H1 (cell line): ENCODE measurements at regions not wholly inside any gene's neighbourhood (a gene's known extent, or its start where the extent isn't known, plus 50 kb on each side); places are given as distances from the start of the nearest gene placed in this dataset.

Experiments used
- CTCF ChIA-PET: fragments of 300-600 bp; sonication (Branson Sonifier 250); formaldehyde crosslinking; loops from one replicate; lab custom pipeline; 2021; ENCODE audit not compliant: partially characterized antibody; lab: Charles Lee
- POLR2A ChIA-PET: fragments of 300-600 bp; sonication (Branson Sonifier 250); formaldehyde crosslinking; loops from one replicate; lab custom pipeline; 2021; ENCODE audit warnings: inconsistent platforms; ENCODE audit not compliant: partially characterized antibody; lab: Charles Lee
- DNase-seq, 2 experiments: peaks; one replicate each; pipeline versions ENCODE4 v3.0.0 to v3.0.0-alpha.2; 2010 to 2022; ENCODE audit warnings: low spot score in 2 of 2, low read depth in 1 of 2, mixed read lengths in 1 of 2
- FAIRE-seq: peaks from 2 replicates; lab custom pipeline; 2011; peaks lifted over from hg19 to GRCh38; lab: Jason Lieb, UNC
- H2AFZ ChIP-seq: 2 replicates; pipeline ENCODE4 v1.8.1; 2012; ENCODE audit warnings: low read length, inconsistent platforms
- H2AK5ac ChIP-seq: 2 replicates; pipeline ENCODE4 v1.6.1; 2013; ENCODE audit warnings: low read depth, low read length
- H2BK120ac ChIP-seq: replicated peaks from 2 replicates; pipeline ENCODE3; 2013; ENCODE audit warnings: low read depth, low read length, inconsistent platforms
- H2BK12ac ChIP-seq: 2 replicates; pipeline ENCODE4 v1.6.1; 2013; ENCODE audit warnings: low read depth, low read length
- H2BK15ac ChIP-seq: 2 replicates; pipeline ENCODE4 v1.6.1; 2013; ENCODE audit warnings: low read length
- H2BK20ac ChIP-seq: 2 replicates; pipeline ENCODE4 v1.6.1; 2013; ENCODE audit warnings: low read length
- H2BK5ac ChIP-seq: 2 replicates; pipeline ENCODE4 v1.6.1; 2013; ENCODE audit warnings: low read depth, low read length
- H3K14ac ChIP-seq: 2 replicates; pipeline ENCODE4 v1.6.1; 2013; ENCODE audit warnings: inconsistent platforms; ENCODE audit not compliant: insufficient read length
- H3K18ac ChIP-seq: 2 replicates; pipeline ENCODE4 v1.6.1; 2013; ENCODE audit warnings: low read length; ENCODE audit errors: extremely low read depth
- H3K23ac ChIP-seq: 2 replicates; pipeline ENCODE4 v1.6.1; 2013; ENCODE audit warnings: inconsistent platforms; ENCODE audit not compliant: insufficient read length
- H3K23me2 ChIP-seq: 2 replicates; pipeline ENCODE4 v1.6.1; 2013; ENCODE audit warnings: low read depth, low read length
- H3K27ac ChIP-seq: 2 replicates; pipeline ENCODE4 v1.6.1; 2011; ENCODE audit warnings: low read depth, low read length, inconsistent platforms
- H3K27me3 ChIP-seq, 4 experiments: replicated peaks in 1 of 4; 1 replicate in 1 of 4; 2 replicates in 3 of 4; pipeline versions ENCODE4 v1.6.1 to v1.8.1; 2011 to 2013; ENCODE audit warnings: low read length in 3 of 4, mild to moderate bottlenecking in 3 of 4, inconsistent platforms in 2 of 4, mixed read lengths in 2 of 4, moderate library complexity in 1 of 4; ENCODE audit not compliant: control insufficient read depth in 3 of 4, insufficient read depth in 3 of 4; ENCODE audit errors: extremely low read depth in 1 of 4
- H3K36me3 ChIP-seq, 4 experiments: 2 replicates each; pipeline versions ENCODE4 v1.6.1 to v1.8.1; 2011 to 2013; ENCODE audit warnings: mild to moderate bottlenecking in 4 of 4, low read length in 3 of 4, moderate library complexity in 2 of 4, control low read depth in 1 of 4, inconsistent platforms in 1 of 4; ENCODE audit not compliant: insufficient read depth in 4 of 4, control insufficient read depth in 2 of 4
- H3K4ac ChIP-seq: replicated peaks from 2 replicates; pipeline ENCODE3; 2013; ENCODE audit warnings: low read length, low read depth, mixed read lengths, inconsistent platforms; ENCODE audit not compliant: insufficient read length
- H3K4me1 ChIP-seq, 4 experiments: replicated peaks in 1 of 4; 1 replicate in 1 of 4; 2 replicates in 3 of 4; pipeline versions ENCODE4 v1.6.1 to v1.8.1; 2011 to 2013; ENCODE audit warnings: low read length in 3 of 4, inconsistent platforms in 2 of 4, mixed read lengths in 1 of 4; ENCODE audit not compliant: insufficient read depth in 4 of 4, control insufficient read depth in 3 of 4
- H3K4me2 ChIP-seq, 2 experiments: 2 replicates each; pipeline versions ENCODE4 v1.6.1 to v1.8.1; 2011 to 2013; ENCODE audit warnings: low read depth in 2 of 2, low read length in 2 of 2, control low read depth in 1 of 2, inconsistent platforms in 1 of 2, mild to moderate bottlenecking in 1 of 2; ENCODE audit not compliant: insufficient read depth in 1 of 2
- H3K4me3 ChIP-seq, 4 experiments: fragments of 200-600, 300-600 bp in 1 of 4; sonication (generic), shearing (Covaris generic), sonication (Bioruptor Twin) in 1 of 4; 2 replicates each; pipeline versions ENCODE4 v1.5.1 to v1.8.1; 2011 to 2016; ENCODE audit warnings: low read length in 4 of 4, low read depth in 3 of 4, control low read depth in 2 of 4, inconsistent platforms in 2 of 4, mild to moderate bottlenecking in 2 of 4, mixed read lengths in 1 of 4, moderate library complexity in 1 of 4; ENCODE audit not compliant: insufficient read depth in 2 of 4; ENCODE audit errors: extremely low read depth in 1 of 4
- H3K56ac ChIP-seq: replicated peaks from 2 replicates; pipeline ENCODE3; 2013; ENCODE audit warnings: low read depth, mild to moderate bottlenecking, mixed read lengths, low read length, inconsistent platforms; ENCODE audit not compliant: insufficient read length
- H3K79me1 ChIP-seq: 2 replicates; pipeline ENCODE4 v1.6.1; 2013; ENCODE audit warnings: low read depth, low read length, control low read depth
- H3K79me2 ChIP-seq, 2 experiments: 2 replicates each; pipeline versions ENCODE4 v1.6.1 to v1.8.1; 2012 to 2013; ENCODE audit warnings: low read length in 2 of 2, mild to moderate bottlenecking in 2 of 2, inconsistent platforms in 1 of 2; ENCODE audit not compliant: insufficient read depth in 2 of 2, control insufficient read depth in 1 of 2
- H3K9ac ChIP-seq, 4 experiments: replicated peaks in 1 of 4; 1 replicate in 1 of 4; 2 replicates in 3 of 4; pipeline versions ENCODE4 v1.6.1 to v1.8.1; 2011 to 2013; ENCODE audit warnings: low read depth in 3 of 4, low read length in 3 of 4, control low read depth in 2 of 4, mild to moderate bottlenecking in 2 of 4, moderate library complexity in 2 of 4, inconsistent platforms in 1 of 4; ENCODE audit errors: extremely low read depth in 1 of 4
- H3K9me3 ChIP-seq, 2 experiments: 2 replicates each; pipeline versions ENCODE4 v1.6.1 to v1.8.1; 2012 to 2013; ENCODE audit warnings: mild to moderate bottlenecking in 2 of 2, moderate library complexity in 2 of 2, control low read depth in 1 of 2, inconsistent platforms in 1 of 2, low read depth in 1 of 2, low read length in 1 of 2, mixed read lengths in 1 of 2; ENCODE audit not compliant: insufficient read depth in 2 of 2
- H4K20me1 ChIP-seq, 2 experiments: replicated peaks in 1 of 2; 2 replicates each; pipeline versions ENCODE3 to v1.8.1; 2011 to 2013; ENCODE audit warnings: inconsistent platforms in 2 of 2, low read length in 2 of 2, mild to moderate bottlenecking in 1 of 2; ENCODE audit not compliant: insufficient read depth in 2 of 2, control insufficient read depth in 1 of 2
- H4K5ac ChIP-seq: 2 replicates; pipeline ENCODE4 v1.6.1; 2013; ENCODE audit warnings: low read length, low read depth, mixed read lengths, inconsistent platforms; ENCODE audit not compliant: insufficient read length
- H4K8ac ChIP-seq: 2 replicates; pipeline ENCODE4 v1.8.0; 2013; ENCODE audit warnings: mild to moderate bottlenecking, moderate library complexity, low read length, inconsistent platforms; ENCODE audit not compliant: insufficient read depth; ENCODE audit errors: extremely low read depth
- H4K91ac ChIP-seq: replicated peaks from 2 replicates; pipeline ENCODE3; 2013; ENCODE audit warnings: low read length, mixed read lengths, inconsistent platforms; ENCODE audit not compliant: insufficient read length
- ASH2L ChIP-seq: fragments of 200-600, 300-600 bp; sonication (generic); IDR thresholded peaks from one replicate; pipeline ENCODE4 v1.7.1; 2017; ENCODE audit warnings: low read length
- BACH1 ChIP-seq: IDR thresholded peaks from 2 replicates; pipeline ENCODE4 v1.6.1; 2012; ENCODE audit warnings: low read length, improper control_type of control experiment
- E2F6 ChIP-seq: IDR thresholded peaks from 2 replicates; pipeline ENCODE4 v1.6.1; 2012; ENCODE audit warnings: inconsistent platforms
- MAFK ChIP-seq: IDR thresholded peaks from 2 replicates; pipeline ENCODE4 v1.6.1; 2012; ENCODE audit warnings: low read depth, mild to moderate bottlenecking, improper control_type of control experiment, low read length
- POLR2AphosphoS5 ChIP-seq: IDR thresholded peaks from 2 replicates; pipeline ENCODE4 v1.6.1; 2011; ENCODE audit warnings: low read depth, low read length
- SP1 ChIP-seq: IDR thresholded peaks from 2 replicates; pipeline ENCODE4 v1.6.1; 2011; ENCODE audit warnings: low read depth, low read length
- TAF7 ChIP-seq: optimal IDR thresholded peaks from 2 replicates; pipeline ENCODE3; 2011; ENCODE audit warnings: low read depth, mild to moderate bottlenecking, inconsistent platforms, low read length, moderate library complexity, borderline replicate concordance
- TCF12 ChIP-seq: IDR thresholded peaks from 2 replicates; pipeline ENCODE4 v1.6.1; 2011; ENCODE audit warnings: low read depth, mild to moderate bottlenecking, low read length
- YY1 ChIP-seq: IDR thresholded peaks from 2 replicates; pipeline ENCODE4 v1.6.1; 2011; ENCODE audit warnings: low read depth, mild to moderate bottlenecking, low read length
- WGBS, 2 experiments: shearing (Covaris generic) in 1 of 2; methylation state at CpG; one replicate each; pipeline versions ENCODE4 v1.1.6 to v1.1.7; 2013 to 2015; ENCODE audit warnings: low lambda C conversion rate in 2 of 2, mixed read lengths in 2 of 2, inconsistent platforms in 1 of 2, low coverage in 1 of 2, missing lambda C conversion rate in 1 of 2; ENCODE audit not compliant: insufficient replicate concordance in 2 of 2, insufficient coverage in 1 of 2, insufficient read length in 1 of 2; ENCODE audit errors: extremely low coverage in 1 of 2, missing lambda C conversion rate in 1 of 2; 5-methylcytosine and 5-hydroxymethylcytosine counted together

GRCh38 chr15:26102365-26102764 lies 239.2 kb upstream of the ATP10A start:
- Histone ChIP-seq H4K91ac (peak overlapping the region; percentile 37), H3K9me3 (peaks cover 5 to 7% of the 10 kb centered on the region in 2 experiments; a peak in 3 of 4 replicates), H3K27ac (peak overlapping the region; percentile 5; the same call in 1 of the 2 replicates), H3K4me1 (peaks cover 4 to 12% (median 10%) of the 10 kb centered on the region in 4 experiments), H3K23ac (no peak overlapping the region), H3K27me3 (peaks cover 0 to 1% (median 0%) of the 10 kb centered on the region in 4 experiments; a peak in 1 of 7 replicates), H4K5ac (peak overlapping the region; percentile 32), H3K36me3 (no peaks in the 10 kb centered on the region), H2BK5ac (peak overlapping the region; percentile 72; the same call in 1 of the 2 replicates), H2AFZ (no peak overlapping the region), H2BK12ac (peak overlapping the region; percentile 45; the same call in 1 of the 2 replicates), H3K4me2 (peak overlapping the region; percentile 10 to 17; a peak in 2 of 4 replicates), H3K23me2 (no peaks in the 10 kb centered on the region), H3K18ac (no peak overlapping the region; the same call in 1 of the 2 replicates), H4K20me1 (no peaks in the 10 kb centered on the region), H3K9ac (peak overlapping the region in 1 of 4 experiments; percentile 26; a peak in 1 of 7 replicates), H2AK5ac (no peak overlapping the region; the same call in 1 of the 2 replicates), H3K4me3 (no peak overlapping the region), H2BK15ac (no peak overlapping the region), H2BK120ac (peak overlapping the region; percentile 82), H4K8ac (no peak overlapping the region), H3K4ac (no peak overlapping the region), H3K14ac (no peak overlapping the region), H3K56ac (no peak overlapping the region), H3K79me2 (no peaks in the 10 kb centered on the region), H2BK20ac (peak overlapping the region; percentile 29), H3K79me1 (no peaks in the 10 kb centered on the region)
- CTCF ChIA-PET, result interaction anchor here (1.9 kb wide), 1 partner anchor 8 kb away, joined by 6 read pairs; no protein-coding TSS in a partner anchor
- WGBS, 2 experiments, result 54% methylated on average over 4 of the region's 4 CpGs; no CpG with 5 or more reads in 1 of the 2 experiments
- TF ChIP-seq TCF12, result no peak
- no peak for TF ChIP-seq POLR2AphosphoS5
- TF ChIP-seq MAFK, result peak; percentile 98
- 0 out of 2 replicates have a peak, but pooled peaks have one; percentile 47 for TF ChIP-seq YY1
- TF ChIP-seq ASH2L, result no peak
- peak; percentile 89 for TF ChIP-seq BACH1
- TF ChIP-seq E2F6, result peak; percentile 14; the same call in 1 of the 2 replicates
- TF ChIP-seq SP1, result no peak
- no peak for TF ChIP-seq TAF7
- POLR2A ChIA-PET, result no interaction called here
- FAIRE-seq (peak; percentile 76), DNase-seq (peak in 1 of 2 experiments; percentile 40)
